ENCODE measurements at regions not wholly inside any gene's neighbourhood (a gene's known extent, or its start where the extent isn't known, plus 50 kb on each side); places are given as distances from the start of the nearest gene placed in this dataset.

DNA sequence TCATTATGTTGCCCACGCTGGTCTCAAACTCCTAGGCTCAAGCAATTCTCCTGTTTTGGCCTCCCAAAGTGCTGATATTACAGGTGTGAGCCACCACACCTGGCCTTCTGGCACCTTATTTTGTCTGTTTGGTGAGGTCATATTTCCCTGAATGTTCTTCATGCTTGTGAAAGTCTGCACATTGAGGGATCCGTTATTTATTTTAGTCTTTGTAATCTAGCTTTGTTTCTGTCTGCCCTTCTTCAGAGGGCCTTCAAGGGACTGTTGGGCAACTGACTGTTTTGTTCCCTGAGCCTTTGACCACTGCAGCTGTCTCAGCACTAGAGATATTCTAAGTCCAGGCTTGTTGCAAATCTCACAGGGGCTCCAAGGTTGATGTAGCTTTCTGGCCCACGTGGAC lies 110.5 kb upstream of the RFC3 start:
- TF ChIP-seq, protein P1, sequence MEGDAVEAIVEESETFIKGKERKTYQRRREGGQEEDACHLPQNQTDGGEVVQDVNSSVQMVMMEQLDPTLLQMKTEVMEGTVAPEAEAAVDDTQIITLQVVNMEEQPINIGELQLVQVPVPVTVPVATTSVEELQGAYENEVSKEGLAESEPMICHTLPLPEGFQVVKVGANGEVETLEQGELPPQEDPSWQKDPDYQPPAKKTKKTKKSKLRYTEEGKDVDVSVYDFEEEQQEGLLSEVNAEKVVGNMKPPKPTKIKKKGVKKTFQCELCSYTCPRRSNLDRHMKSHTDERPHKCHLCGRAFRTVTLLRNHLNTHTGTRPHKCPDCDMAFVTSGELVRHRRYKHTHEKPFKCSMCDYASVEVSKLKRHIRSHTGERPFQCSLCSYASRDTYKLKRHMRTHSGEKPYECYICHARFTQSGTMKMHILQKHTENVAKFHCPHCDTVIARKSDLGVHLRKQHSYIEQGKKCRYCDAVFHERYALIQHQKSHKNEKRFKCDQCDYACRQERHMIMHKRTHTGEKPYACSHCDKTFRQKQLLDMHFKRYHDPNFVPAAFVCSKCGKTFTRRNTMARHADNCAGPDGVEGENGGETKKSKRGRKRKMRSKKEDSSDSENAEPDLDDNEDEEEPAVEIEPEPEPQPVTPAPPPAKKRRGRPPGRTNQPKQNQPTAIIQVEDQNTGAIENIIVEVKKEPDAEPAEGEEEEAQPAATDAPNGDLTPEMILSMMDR (IDR thresholded peaks at IDR 0.05) = no peak
- TF ChIP-seq POLR2A (IDR thresholded peaks at IDR 0.05) (no peak), EP300 (IDR thresholded peaks at IDR 0.05) (no peak)

All from ovary (tissue), 3 donors.